ENCODE measurements at regions not wholly inside any gene's neighbourhood (a gene's known extent, or its start where the extent isn't known, plus 50 kb on each side); places are given as distances from the start of the nearest gene placed in this dataset.

DNA sequence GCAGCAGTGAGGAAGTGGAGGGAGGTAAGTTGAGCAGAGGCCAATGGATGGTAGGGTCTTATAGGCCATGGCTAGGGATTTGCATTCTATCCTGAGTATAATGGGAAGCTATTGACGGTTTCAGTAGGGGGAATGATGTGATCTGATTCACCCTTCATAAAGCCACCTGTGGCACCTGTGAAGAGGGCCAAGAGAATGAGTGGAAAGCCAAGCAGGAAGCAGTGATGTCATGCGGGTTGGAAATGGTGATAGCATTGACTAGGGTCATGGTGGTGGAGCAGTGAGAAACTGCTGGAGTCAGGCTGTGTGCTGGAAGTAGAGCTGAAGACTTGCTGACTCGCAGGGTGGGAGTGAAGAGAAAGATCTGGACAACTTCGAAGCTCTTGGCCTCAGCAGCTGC, 111.7 kb downstream of the MARCHF4 start:
- H3K27me3 ChIP-seq (replicated peaks; ENCODE audit: insufficient read depth) = no peaks in the 10 kb centered on the region
- no peak overlapping the region for H3K4me3 ChIP-seq
- TF ChIP-seq POLR2AphosphoS5 (IDR thresholded peaks at IDR 0.05) (no peak), POLR2A (IDR thresholded peaks at IDR 0.05) (no peak)
- TF ChIP-seq, protein P1, sequence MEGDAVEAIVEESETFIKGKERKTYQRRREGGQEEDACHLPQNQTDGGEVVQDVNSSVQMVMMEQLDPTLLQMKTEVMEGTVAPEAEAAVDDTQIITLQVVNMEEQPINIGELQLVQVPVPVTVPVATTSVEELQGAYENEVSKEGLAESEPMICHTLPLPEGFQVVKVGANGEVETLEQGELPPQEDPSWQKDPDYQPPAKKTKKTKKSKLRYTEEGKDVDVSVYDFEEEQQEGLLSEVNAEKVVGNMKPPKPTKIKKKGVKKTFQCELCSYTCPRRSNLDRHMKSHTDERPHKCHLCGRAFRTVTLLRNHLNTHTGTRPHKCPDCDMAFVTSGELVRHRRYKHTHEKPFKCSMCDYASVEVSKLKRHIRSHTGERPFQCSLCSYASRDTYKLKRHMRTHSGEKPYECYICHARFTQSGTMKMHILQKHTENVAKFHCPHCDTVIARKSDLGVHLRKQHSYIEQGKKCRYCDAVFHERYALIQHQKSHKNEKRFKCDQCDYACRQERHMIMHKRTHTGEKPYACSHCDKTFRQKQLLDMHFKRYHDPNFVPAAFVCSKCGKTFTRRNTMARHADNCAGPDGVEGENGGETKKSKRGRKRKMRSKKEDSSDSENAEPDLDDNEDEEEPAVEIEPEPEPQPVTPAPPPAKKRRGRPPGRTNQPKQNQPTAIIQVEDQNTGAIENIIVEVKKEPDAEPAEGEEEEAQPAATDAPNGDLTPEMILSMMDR (IDR thresholded peaks at IDR 0.05) = no peak
- H3K27ac ChIP-seq = no peak overlapping the region
- H3K36me3 ChIP-seq = no peaks in the 10 kb centered on the region
- no peak for DNase-seq (ENCODE audit: low spot score)
- H3K4me1 ChIP-seq (replicated peaks) = no peaks in the 10 kb centered on the region
- no peaks in the 10 kb centered on the region for H3K9me3 ChIP-seq
- 90% methylated on average over 4 of the region's 4 CpGs for WGBS
- intact Hi-C loops (cut with DNase I) = no loop called here

DNA sequence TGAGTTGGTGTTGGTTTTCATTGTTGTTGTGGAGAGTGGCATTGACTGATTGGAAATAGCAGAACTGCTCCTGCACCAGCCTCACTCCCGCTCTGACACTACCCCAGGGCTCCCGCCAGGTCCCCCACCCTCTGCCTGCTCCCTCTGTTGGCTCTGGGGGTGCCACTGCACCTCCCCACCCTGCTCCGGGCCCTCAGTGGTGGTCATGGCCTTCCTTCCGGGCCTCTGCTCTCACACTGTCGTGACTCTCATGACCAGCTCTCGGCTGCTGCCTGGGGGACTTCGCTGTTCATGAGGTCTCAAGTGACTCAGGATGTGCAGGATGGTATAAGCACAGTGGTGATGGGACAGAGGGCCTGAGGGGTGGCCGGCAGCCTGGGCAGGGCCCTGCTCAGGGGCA, 113.2 kb downstream of the MARCHF4 start:
- WGBS = 90% methylated on average over 8 of the region's 8 CpGs
- Histone ChIP-seq H3K27ac (no peak overlapping the region), H3K27me3 (replicated peaks; ENCODE audit: insufficient read depth) (no peaks in the 10 kb centered on the region), H3K4me3 (no peak overlapping the region), H3K36me3 (no peaks in the 10 kb centered on the region), H3K4me1 (replicated peaks) (no peaks in the 10 kb centered on the region), H3K9me3 (no peaks in the 10 kb centered on the region)
- TF ChIP-seq POLR2A (IDR thresholded peaks at IDR 0.05) (no peak), POLR2AphosphoS5 (IDR thresholded peaks at IDR 0.05) (no peak)
- TF ChIP-seq, protein P1 (IDR thresholded peaks at IDR 0.05) = no peak
- DNase-seq (ENCODE audit: low spot score) = no peak
- intact Hi-C loops (cut with DNase I) = no loop called here

DNA sequence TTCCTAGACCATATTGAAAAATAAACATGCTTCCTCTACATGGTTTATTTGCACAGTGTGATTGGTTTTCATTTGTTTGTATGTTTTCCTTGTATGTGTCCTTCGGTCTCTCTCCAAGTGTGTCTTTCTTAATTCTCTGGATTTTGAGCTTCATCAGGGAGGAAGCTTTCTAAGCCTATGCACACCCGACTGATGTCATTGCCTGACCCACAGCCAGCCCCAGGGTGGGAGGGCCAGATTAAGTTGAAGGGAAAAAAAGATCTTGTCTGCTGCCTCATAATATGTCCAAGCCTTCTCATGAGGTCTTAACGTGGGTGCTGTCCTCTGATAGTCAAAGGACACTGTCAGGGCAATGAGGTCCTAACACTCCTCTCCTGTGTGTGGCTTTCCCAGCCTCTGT, 115.2 kb downstream of the MARCHF4 start:
- H3K27ac ChIP-seq = no peak overlapping the region
- no peak for DNase-seq (ENCODE audit: low spot score)
- no peaks in the 10 kb centered on the region for H3K9me3 ChIP-seq
- no peaks in the 10 kb centered on the region for H3K4me1 ChIP-seq (replicated peaks)
- no peaks in the 10 kb centered on the region for H3K36me3 ChIP-seq
- H3K4me3 ChIP-seq = no peak overlapping the region
- 56% methylated on average over 3 of the region's 3 CpGs for WGBS
- TF ChIP-seq POLR2A (IDR thresholded peaks at IDR 0.05) (no peak), POLR2AphosphoS5 (IDR thresholded peaks at IDR 0.05) (no peak)
- TF ChIP-seq, protein P1 (IDR thresholded peaks at IDR 0.05) = no peak
- intact Hi-C loops (cut with DNase I) = no loop called here
- no peaks in the 10 kb centered on the region for H3K27me3 ChIP-seq (replicated peaks; ENCODE audit: insufficient read depth)

Measured in prostate gland (tissue), 2 donors.